Forelimb muscle (tissue), 1 donor: ENCODE measurements at regions not wholly inside any gene's neighbourhood (a gene's known extent, or its start where the extent isn't known, plus 50 kb on each side); places are given as distances from the start of the nearest gene placed in this dataset.

Experiments used
- DNase-seq: peaks from one replicate; pipeline ENCODE4 v3.0.0-alpha.2; 2013; ENCODE audit warnings: low read depth

- no peak for DNase-seq
Measured at GRCh38 chr3:181859518-181859917, 147.8 kb downstream of the SOX2 start.

- no peak for DNase-seq
Measured at GRCh38 chr3:181860235-181860634, 148.5 kb downstream of the SOX2 start.

GRCh38 chr3:181862502-181862901 is 150.8 kb downstream of the SOX2 start:
- no peak for DNase-seq

- DNase-seq: no peak
Measured at GRCh38 chr3:181868576-181869082, 156.9 kb downstream of the SOX2 start.

- DNase-seq: no peak
Measured at GRCh38 chr3:181872887-181873286, 161.2 kb downstream of the SOX2 start.

- no peak for DNase-seq
Measured at GRCh38 chr3:181879926-181880325, 168.2 kb downstream of the SOX2 start.

GRCh38 chr3:181880331-181880730 is 168.6 kb downstream of the SOX2 start:
- no peak for DNase-seq

GRCh38 chr3:181881749-181882148 is 170.0 kb downstream of the SOX2 start:
- no peak for DNase-seq

- no peak for DNase-seq
Measured at GRCh38 chr3:181885868-181886630, 174.3 kb downstream of the SOX2 start.

- DNase-seq: no peak
Measured at GRCh38 chr3:181886676-181887075, 175.0 kb downstream of the SOX2 start.

- DNase-seq: no peak
Measured at GRCh38 chr3:181887685-181888084, 176.0 kb downstream of the SOX2 start.

GRCh38 chr3:181888234-181888633 is 176.5 kb downstream of the SOX2 start:
- no peak for DNase-seq

- no peak for DNase-seq
Measured at GRCh38 chr3:181892848-181893247, 181.1 kb downstream of the SOX2 start.

GRCh38 chr3:181896605-181897004 is 184.9 kb downstream of the SOX2 start:
- DNase-seq: no peak

GRCh38 chr3:181899702-181900101 is 188.0 kb downstream of the SOX2 start:
- DNase-seq: no peak

GRCh38 chr3:181901626-181902025 is 189.9 kb downstream of the SOX2 start:
- DNase-seq: no peak

- DNase-seq: no peak
Measured at GRCh38 chr3:181906338-181906737, 194.6 kb downstream of the SOX2 start.

- DNase-seq: no peak
Measured at GRCh38 chr3:181909241-181909640, 197.5 kb downstream of the SOX2 start.

- DNase-seq: no peak
Measured at GRCh38 chr3:181912384-181912783, 200.7 kb downstream of the SOX2 start.

GRCh38 chr3:181913254-181913653 is 201.5 kb downstream of the SOX2 start:
- DNase-seq: no peak

GRCh38 chr3:181915551-181915950 is 203.8 kb downstream of the SOX2 start:
- no peak for DNase-seq

GRCh38 chr3:181916013-181916412 is 204.3 kb downstream of the SOX2 start:
- DNase-seq: no peak

- no peak for DNase-seq
Measured at GRCh38 chr3:181917027-181917426, 205.3 kb downstream of the SOX2 start.

- no peak for DNase-seq
Measured at GRCh38 chr3:181919375-181919774, 207.7 kb downstream of the SOX2 start.
